NCI-H524 treated with DMSO at 0.1 percent for 48 hours (cell line): ENCODE measurements at regions not wholly inside any gene's neighbourhood (a gene's known extent, or its start where the extent isn't known, plus 50 kb on each side); places are given as distances from the start of the nearest gene placed in this dataset.
"Not testable (repeated sequence)": the region's sequence is repeated elsewhere in the genome, so short reads cannot be mapped to it uniquely, and the experiment has no call there.

Experiments used
- DNase-seq: peaks from one replicate; lab custom pipeline; 2025; lab: John Stamatoyannopoulos, UW

GRCh38 chr6:170096803-170097504, 193.9 kb downstream of the DLL1 start:
- DNase-seq: no peak

GRCh38 chr6:170096191-170096802, 194.6 kb downstream of the DLL1 start:
- no peak for DNase-seq

DNA sequence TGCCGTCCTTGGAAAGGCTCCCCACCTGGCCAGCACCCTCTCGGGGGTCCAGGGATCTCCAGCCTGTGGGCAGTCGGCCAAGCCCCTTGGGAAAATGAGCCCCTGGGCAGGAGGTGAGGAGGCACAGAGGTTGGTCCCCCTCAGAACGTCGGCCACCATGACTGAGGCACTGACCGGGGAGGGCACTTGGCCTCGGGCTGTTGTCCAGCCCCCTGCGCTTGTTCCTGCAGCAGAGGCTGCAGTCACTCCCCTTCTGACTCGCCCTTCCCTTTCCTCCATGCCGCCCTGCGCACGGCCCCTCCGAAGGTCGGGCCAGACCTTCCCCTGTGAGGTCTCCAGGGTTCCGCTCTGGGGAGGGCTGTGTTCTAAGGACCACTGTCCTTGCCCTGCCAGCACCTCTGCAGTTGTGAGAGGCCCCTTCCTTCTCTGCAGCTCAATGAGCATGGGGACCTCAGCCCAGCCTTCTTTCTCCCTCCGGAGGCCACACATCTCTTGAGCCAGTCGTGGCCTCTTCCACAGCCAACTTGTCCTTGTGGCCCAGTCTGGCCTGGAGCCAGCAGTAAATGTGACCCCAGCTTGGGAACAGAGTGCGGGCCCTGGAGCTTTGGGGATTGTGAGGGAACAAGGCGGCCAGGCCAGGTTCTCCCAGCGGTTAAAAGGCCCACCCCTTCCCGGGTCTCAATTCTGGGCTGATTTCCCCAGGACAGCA, 195.5 kb downstream of the DLL1 start:
- DNase-seq: no peak

DNA sequence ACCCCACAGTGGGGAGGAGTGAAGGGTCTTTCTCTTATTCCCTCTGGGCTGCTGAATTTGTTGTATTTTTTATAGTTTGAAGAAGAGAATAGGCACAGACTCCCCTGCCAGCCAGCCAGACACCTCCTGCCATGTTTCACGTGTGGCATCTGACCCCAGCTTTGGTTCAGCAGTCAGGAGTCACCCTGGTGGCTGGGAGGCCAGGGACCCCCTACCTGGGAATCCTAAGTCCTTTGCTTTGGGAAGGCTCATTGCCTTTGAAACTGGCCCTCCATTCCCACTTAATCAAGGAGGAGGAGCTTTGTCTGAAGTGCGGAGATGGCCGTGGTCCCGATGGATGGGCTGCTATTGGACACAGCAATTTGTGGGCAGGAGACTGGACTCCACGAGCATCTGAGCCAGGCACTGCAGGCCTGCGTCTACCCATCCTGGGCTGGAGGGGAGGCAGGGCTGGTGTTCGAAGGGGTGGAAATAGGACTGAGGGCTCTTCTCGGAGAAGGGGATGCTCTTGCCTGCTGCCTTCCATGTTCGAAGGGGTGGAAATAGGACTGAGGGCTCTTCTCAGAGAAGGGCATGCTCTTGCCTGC, 196.1 kb downstream of the DLL1 start:
- no peak for DNase-seq

DNA sequence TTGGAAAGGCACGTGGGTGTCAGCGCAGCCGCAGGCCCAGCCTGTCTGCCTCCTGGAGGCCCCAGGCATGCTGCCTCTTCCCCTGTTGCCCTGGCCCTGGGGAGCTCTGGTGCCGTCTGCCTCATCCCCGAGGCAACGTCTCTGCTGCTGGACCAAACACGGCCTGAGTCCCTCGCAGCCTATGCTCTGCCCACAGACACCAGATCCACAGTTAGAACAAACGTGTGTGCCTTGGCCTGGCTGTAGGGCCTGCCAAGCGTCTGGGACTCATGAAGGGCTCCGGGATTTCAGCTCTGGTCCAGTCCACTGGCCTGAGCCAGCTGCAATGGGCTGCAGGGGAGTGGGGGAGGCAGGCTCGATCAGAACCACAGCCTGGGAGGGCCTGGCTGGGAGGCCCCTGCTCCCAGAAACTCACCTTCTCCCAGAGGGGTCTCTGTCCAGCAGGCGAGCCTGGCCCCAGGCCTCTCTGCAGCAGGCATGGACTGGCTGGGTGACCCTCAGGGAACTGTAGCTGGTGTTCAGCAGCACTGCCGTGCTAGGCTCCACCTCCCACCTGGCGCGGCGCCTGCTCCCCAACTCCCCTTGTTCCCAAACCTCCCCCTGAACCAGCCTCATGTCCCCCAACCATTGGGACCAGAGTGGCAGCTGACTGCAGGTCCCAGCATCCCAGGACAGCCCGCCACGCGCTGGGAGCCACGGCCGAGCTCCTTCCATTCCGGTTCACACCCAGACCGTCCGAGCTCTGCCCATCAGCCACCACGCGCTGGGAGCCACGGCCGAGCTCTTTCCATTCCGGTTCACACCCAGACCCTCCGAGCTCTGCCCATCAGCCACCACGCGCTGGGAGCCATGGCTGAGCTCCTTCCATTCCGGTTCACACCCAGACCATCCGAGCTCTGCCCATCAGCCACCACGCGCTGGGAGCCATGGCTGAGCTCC, 197.0 kb downstream of the DLL1 start:
- no peak for DNase-seq

DNA sequence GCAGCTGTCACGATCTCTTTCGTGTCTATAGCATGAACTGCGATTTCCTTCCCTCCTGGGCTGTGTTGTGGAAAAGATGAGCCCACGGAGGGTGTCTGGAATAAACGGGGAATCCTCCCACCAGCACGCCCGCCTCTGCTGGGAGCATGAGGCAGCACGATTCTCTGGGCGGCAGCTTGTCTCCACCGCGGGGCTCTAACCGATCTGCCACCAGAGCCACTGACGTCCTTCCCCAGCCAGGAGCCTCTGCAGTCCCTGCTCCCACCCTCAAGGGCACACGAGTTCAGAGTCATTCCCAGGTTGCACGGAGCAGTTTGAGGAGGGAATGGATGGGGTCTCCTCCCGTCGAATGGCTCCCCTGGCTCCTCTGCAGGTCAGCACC, 197.6 kb downstream of the DLL1 start:
- DNase-seq: no peak

GRCh38 chr6:170092826-170093225, 198.1 kb downstream of the DLL1 start:
- no peak for DNase-seq

DNA sequence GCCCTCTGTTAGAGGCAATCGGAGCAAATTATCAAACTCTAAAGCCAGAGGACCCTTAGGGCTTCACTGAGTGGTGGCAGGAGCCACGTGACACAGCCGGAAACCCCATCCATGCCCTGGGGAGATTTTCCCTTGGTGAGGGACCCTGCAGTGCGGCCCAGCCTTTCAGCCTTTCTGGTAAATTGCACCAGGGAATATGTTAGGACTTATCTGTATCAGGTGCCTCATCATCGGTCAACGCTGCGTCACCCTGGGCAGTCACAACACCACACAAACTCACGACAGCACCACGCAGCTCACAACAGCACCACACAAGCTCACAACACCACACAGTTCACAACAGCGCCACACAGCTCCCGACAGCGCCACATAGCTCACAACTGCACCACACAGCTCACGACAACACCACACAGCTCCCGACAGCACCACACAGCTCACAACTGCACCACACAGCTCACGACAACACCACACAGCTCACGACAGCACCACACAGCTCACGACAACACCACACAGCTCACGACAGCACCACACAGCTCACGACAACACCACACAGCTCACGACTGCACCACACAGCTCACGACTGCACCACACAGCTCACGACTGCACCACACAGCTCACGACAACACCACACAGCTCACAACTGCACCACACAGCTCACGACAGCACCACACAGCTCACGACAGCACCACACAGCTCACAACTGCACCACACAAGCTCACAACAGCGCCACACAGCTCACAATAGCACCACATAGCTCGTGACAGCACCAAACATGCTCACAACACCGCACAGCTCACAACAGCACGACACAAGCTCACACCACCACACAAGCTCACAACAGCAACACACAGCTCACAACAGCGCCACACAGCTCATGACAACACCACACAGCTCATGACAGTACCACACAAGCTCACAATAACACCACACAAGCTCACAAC, 199.0 kb downstream of the DLL1 start:
- no peak for DNase-seq

GRCh38 chr6:170091000-170091638, 199.8 kb downstream of the DLL1 start:
- no peak for DNase-seq

GRCh38 chr6:170090561-170090960, 200.3 kb downstream of the DLL1 start:
- DNase-seq: no peak

DNA sequence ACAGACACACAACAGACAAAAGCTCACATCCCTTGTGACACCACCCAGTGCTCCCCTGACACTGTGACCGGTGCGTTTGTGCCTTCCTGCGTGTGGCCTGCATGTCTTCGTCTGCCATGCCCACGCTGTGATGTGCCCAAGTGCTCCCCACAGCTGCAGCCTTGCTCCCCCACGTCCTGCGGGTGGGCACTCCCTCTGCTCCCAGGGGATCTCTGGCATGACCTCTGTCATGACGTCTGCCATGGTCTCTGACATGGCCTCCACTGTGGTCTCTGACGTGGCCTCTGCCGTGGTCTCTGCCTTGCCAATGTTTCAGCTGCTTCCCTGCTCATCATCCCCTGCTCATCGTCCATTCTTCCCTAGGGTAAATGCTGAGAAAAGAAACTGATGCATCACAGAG, 200.9 kb downstream of the DLL1 start:
- no peak for DNase-seq

- no peak for DNase-seq
Observed at GRCh38 chr6:170088582-170088955, 202.3 kb downstream of the DLL1 start.

- DNase-seq: no peak
Observed at GRCh38 chr6:170087941-170088581, 202.8 kb downstream of the DLL1 start.

GRCh38 chr6:170087421-170087780, 203.5 kb downstream of the DLL1 start:
- DNase-seq: not testable (repeated sequence)

DNA sequence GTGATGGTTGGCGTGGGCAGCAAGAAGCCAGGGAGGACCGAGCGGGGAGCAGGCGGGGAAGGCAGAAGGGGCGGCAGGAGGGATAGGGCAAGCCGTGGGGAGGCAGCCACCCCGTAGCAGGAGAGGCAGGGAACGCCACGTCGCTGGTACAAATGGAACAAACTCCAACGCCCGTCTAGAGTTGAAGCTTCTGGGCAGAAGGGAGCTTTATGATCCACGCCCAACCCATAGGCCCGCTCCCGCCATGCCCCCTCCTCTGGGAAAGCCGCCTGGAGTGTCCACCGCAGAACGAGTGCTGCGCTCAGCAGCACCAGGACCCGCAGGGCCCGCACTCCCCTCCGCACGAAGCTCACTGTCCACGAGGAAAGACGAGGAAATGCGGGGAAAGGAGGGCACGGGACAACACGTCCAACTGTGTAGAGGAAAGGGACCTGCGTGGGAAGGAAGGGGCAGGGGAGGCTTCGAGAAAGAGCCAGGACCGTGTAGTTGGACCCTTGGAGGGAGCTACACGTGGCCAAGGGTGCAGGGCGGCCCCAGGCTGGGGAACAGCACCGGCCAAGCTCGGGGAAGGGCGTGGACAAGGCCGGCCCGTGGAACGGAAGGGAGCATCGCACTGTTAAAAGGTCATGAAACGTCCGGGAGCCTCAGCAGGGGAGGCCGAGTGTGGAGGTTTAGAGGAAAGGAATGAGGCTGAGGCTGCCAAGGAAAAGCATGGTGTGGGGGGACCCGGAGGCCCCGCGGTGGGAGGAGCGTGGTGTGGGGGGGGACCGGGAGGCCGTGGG, 204.0 kb downstream of the DLL1 start:
- DNase-seq: no peak

DNA sequence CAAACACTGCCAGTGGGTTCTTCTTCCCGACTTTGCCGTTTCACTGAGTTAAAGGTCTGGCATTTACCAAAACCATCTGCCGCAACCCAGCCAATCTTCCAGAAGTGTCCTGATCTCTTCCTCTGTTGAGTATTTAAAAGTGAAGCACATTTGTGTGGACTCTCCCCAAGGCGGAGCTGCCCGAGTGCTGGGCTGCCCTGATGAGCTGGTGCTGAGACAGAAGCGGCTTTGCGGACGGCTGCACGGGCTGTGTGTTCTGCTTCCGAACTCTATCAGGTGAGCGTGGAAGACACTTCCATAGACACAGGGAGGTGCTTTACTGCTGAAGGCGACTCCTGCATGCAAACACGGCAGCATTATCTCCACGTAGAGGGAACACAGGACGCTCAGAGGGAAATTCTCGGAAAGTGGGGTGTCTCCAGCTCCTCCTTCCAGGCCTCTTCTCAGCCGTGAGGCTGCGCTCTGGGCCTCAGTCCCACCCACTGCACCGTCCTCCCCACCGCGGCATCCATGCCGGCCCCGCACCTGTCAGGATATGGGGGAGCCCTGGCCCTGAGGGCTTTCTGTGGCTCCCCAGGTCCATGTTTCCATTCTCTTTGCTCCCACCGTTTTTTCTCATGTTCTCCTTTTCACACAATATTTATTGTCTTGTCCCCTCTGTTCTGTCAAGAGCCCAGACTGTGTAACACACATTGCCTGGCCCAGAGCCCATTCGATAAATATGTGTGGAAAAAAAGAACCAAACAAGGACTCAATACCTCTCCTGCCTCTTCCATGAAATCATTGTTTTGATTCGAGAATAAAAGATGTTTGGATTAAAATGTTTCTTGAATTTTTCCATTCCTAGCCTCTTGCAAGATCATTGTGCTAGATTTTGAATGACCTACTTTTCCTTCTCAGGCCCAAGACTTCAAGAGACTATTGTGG, 205.1 kb downstream of the DLL1 start:
- no peak for DNase-seq

- no peak for DNase-seq
Observed at GRCh38 chr6:170084166-170084730, 206.6 kb downstream of the DLL1 start.
